ENCODE measurements at regions not wholly inside any gene's neighbourhood (a gene's known extent, or its start where the extent isn't known, plus 50 kb on each side); places are given as distances from the start of the nearest gene placed in this dataset.

- TF ChIP-seq CTCF (IDR thresholded peaks at IDR 0.05) (no peak), POLR2A (IDR thresholded peaks at IDR 0.05) (no peak), POLR2AphosphoS5 (IDR thresholded peaks at IDR 0.05) (no peak), EP300 (IDR thresholded peaks at IDR 0.05) (no peak)
Observed at GRCh38 chr16:72371307-72372086, 199.5 kb upstream of the PMFBP1 start.
